BJ (cell line): ENCODE measurements at regions not wholly inside any gene's neighbourhood (a gene's known extent, or its start where the extent isn't known, plus 50 kb on each side); places are given as distances from the start of the nearest gene placed in this dataset.

ENCODE experiments used
- CTCF ChIA-PET: fragments of 350-600 bp; formaldehyde crosslinking; extraction: SDS; loops from one replicate; lab custom pipeline; 2021; ENCODE audit warnings: antibody characterized with exemption, inconsistent platforms; lab: Yijun Ruan, JAX
- POLR2A ChIA-PET: fragments of 300-600 bp; sonication (Branson Sonifier 250); formaldehyde crosslinking; extraction: SDS; loops from one replicate; lab custom pipeline; 2021; ENCODE audit warnings: antibody characterized with exemption; lab: Charles Lee
- DNase-seq: peaks from one replicate; pipeline ENCODE4 v3.0.0-alpha.2; 2011; ENCODE audit warnings: low read depth
- H3K27me3 ChIP-seq: 2 replicates; pipeline ENCODE4 v1.6.0; 2011; ENCODE audit warnings: low read length; ENCODE audit not compliant: control insufficient read depth, insufficient read depth
- H3K36me3 ChIP-seq: 2 replicates; pipeline ENCODE4 v1.5.1; 2011; ENCODE audit warnings: low read length; ENCODE audit not compliant: control insufficient read depth, insufficient read depth
- H3K4me3 ChIP-seq: 2 replicates; pipeline ENCODE4 v1.5.1; 2011; ENCODE audit warnings: low read depth, mild to moderate bottlenecking, control low read depth, low read length
- CTCF ChIP-seq: IDR thresholded peaks from 2 replicates; pipeline ENCODE4 v1.5.1; 2011; ENCODE audit warnings: low read depth, mild to moderate bottlenecking, control low read depth, inconsistent platforms, low read length, moderate library complexity; ENCODE audit not compliant: insufficient read depth

GRCh38 chr1:162944974-162945674 lies 84.1 kb upstream of the CCDC190 start:
- no peaks in the 10 kb centered on the region for H3K36me3 ChIP-seq
- no peak overlapping the region for H3K4me3 ChIP-seq
- ChIA-PET POLR2A (no interaction called here), CTCF (interaction anchor here (0.5 kb wide), 1 partner anchor 54 kb away, joined by 4 read pairs; no protein-coding TSS in a partner anchor)
- H3K27me3 ChIP-seq: no peaks in the 10 kb centered on the region
- TF ChIP-seq CTCF: no peak
- DNase-seq: no peak

GRCh38 chr1:162943622-162944021 lies 82.6 kb upstream of the CCDC190 start:
- POLR2A ChIA-PET: no interaction called here
- CTCF ChIA-PET: interaction anchor here (1.6 kb wide), 1 partner anchor 12 kb away, joined by 6 read pairs; no protein-coding TSS in a partner anchor

GRCh38 chr1:162942916-162943559 lies 82.1 kb upstream of the CCDC190 start:
- ChIA-PET POLR2A (no interaction called here), CTCF (interaction anchor here (0.6 to 1.7 kb wide), 5 partner anchors 8 to 93 kb away, joined by 3 to 6 read pairs (median 4); no protein-coding TSS in a partner anchor)
- H3K36me3 ChIP-seq: no peaks in the 10 kb centered on the region
- H3K4me3 ChIP-seq: no peak overlapping the region
- H3K27me3 ChIP-seq: no peaks in the 10 kb centered on the region
- no peak for DNase-seq
- TF ChIP-seq CTCF: no peak

More at GRCh38 chr1:162943622-162944021, 82.6 kb upstream of the CCDC190 start:
- Histone ChIP-seq H3K36me3 (no peaks in the 10 kb centered on the region), H3K27me3 (no peaks in the 10 kb centered on the region), H3K4me3 (no peak overlapping the region)
- no peak for DNase-seq
- TF ChIP-seq CTCF: no peak

- Histone ChIP-seq H3K4me3 (no peak overlapping the region), H3K27me3 (no peaks in the 10 kb centered on the region), H3K36me3 (no peaks in the 10 kb centered on the region)
- ChIA-PET POLR2A (no interaction called here), CTCF (interaction anchor here (0.5 to 1.6 kb wide), 3 partner anchors 16 to 128 kb away, joined by 3 to 6 read pairs (median 3); partner anchors contain the start of gene RGS4)
- no peak for DNase-seq
- no peak for TF ChIP-seq CTCF
These were observed 80.0 kb upstream of the CCDC190 start for GRCh38 chr1:162941024-162941423.

GRCh38 chr1:162939035-162939434 lies 78.1 kb upstream of the CCDC190 start:
- Histone ChIP-seq H3K4me3 (no peak overlapping the region), H3K36me3 (no peaks in the 10 kb centered on the region), H3K27me3 (no peaks in the 10 kb centered on the region)
- DNase-seq: no peak
- CTCF ChIA-PET: interaction anchor here (0.6 to 0.9 kb wide), 2 partner anchors 233 to 325 kb away, joined by 3 read pairs; no protein-coding TSS in a partner anchor
- no peak for TF ChIP-seq CTCF
- POLR2A ChIA-PET: no interaction called here
